ENCODE measurements at regions not wholly inside any gene's neighbourhood (a gene's known extent, or its start where the extent isn't known, plus 50 kb on each side); places are given as distances from the start of the nearest gene placed in this dataset.

DNA sequence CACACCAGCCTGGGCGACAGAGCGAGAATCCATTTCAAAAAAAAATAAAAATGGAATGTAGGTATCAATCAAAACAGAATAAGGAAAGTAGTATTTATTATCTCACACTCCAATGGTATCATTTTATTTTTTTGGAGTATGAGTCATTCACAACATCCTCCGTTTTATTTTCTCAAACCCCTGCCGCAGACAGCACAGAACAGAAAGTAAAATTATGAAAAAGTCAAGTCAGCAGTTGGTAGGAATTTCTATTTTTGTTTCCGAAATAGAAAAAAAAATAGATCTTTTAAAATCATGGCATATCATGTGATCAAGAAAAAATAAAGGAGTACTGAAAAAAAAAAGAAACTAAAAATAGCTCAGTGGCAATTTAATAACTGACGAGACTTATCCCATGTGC, 490.7 kb upstream of the TENM3 start:
- WGBS (ENCODE audit: insufficient coverage, insufficient replicate concordance, low lambda C conversion rate, missing lambda C conversion rate), result 5% methylated on average over 6 of the region's 6 CpGs
- RAD21 ChIA-PET (ENCODE audit: unreplicated experiment), result no interaction called here
- no peak for TF ChIP-seq HDAC2 (IDR thresholded peaks at IDR 0.05)
- no peak for TF ChIP-seq HDGF (IDR thresholded peaks at IDR 0.05)
- TF ChIP-seq SREBF1 (IDR thresholded peaks at IDR 0.05; ENCODE audit: low read length), result no peak
- TF ChIP-seq, protein P1, sequence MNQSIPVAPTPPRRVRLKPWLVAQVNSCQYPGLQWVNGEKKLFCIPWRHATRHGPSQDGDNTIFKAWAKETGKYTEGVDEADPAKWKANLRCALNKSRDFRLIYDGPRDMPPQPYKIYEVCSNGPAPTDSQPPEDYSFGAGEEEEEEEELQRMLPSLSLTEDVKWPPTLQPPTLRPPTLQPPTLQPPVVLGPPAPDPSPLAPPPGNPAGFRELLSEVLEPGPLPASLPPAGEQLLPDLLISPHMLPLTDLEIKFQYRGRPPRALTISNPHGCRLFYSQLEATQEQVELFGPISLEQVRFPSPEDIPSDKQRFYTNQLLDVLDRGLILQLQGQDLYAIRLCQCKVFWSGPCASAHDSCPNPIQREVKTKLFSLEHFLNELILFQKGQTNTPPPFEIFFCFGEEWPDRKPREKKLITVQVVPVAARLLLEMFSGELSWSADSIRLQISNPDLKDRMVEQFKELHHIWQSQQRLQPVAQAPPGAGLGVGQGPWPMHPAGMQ (IDR thresholded peaks at IDR 0.05; ENCODE audit: borderline replicate concordance), result no peak
- no peak for TF ChIP-seq ZZZ3 (IDR thresholded peaks at IDR 0.05; ENCODE audit: control insufficient read depth, insufficient read length, low read depth)
- TF ChIP-seq, protein P2, sequence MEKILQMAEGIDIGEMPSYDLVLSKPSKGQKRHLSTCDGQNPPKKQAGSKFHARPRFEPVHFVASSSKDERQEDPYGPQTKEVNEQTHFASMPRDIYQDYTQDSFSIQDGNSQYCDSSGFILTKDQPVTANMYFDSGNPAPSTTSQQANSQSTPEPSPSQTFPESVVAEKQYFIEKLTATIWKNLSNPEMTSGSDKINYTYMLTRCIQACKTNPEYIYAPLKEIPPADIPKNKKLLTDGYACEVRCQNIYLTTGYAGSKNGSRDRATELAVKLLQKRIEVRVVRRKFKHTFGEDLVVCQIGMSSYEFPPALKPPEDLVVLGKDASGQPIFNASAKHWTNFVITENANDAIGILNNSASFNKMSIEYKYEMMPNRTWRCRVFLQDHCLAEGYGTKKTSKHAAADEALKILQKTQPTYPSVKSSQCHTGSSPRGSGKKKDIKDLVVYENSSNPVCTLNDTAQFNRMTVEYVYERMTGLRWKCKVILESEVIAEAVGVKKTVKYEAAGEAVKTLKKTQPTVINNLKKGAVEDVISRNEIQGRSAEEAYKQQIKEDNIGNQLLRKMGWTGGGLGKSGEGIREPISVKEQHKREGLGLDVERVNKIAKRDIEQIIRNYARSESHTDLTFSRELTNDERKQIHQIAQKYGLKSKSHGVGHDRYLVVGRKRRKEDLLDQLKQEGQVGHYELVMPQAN (conservative IDR thresholded peaks at IDR 0.05), result no peak
- TF ChIP-seq, protein P3, sequence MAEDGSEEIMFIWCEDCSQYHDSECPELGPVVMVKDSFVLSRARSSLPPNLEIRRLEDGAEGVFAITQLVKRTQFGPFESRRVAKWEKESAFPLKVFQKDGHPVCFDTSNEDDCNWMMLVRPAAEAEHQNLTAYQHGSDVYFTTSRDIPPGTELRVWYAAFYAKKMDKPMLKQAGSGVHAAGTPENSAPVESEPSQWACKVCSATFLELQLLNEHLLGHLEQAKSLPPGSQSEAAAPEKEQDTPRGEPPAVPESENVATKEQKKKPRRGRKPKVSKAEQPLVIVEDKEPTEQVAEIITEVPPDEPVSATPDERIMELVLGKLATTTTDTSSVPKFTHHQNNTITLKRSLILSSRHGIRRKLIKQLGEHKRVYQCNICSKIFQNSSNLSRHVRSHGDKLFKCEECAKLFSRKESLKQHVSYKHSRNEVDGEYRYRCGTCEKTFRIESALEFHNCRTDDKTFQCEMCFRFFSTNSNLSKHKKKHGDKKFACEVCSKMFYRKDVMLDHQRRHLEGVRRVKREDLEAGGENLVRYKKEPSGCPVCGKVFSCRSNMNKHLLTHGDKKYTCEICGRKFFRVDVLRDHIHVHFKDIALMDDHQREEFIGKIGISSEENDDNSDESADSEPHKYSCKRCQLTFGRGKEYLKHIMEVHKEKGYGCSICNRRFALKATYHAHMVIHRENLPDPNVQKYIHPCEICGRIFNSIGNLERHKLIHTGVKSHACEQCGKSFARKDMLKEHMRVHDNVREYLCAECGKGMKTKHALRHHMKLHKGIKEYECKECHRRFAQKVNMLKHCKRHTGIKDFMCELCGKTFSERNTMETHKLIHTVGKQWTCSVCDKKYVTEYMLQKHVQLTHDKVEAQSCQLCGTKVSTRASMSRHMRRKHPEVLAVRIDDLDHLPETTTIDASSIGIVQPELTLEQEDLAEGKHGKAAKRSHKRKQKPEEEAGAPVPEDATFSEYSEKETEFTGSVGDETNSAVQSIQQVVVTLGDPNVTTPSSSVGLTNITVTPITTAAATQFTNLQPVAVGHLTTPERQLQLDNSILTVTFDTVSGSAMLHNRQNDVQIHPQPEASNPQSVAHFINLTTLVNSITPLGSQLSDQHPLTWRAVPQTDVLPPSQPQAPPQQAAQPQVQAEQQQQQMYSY (CRISPR knock-in tag; IDR thresholded peaks at IDR 0.05), result no peak
- TF ChIP-seq, protein P4, sequence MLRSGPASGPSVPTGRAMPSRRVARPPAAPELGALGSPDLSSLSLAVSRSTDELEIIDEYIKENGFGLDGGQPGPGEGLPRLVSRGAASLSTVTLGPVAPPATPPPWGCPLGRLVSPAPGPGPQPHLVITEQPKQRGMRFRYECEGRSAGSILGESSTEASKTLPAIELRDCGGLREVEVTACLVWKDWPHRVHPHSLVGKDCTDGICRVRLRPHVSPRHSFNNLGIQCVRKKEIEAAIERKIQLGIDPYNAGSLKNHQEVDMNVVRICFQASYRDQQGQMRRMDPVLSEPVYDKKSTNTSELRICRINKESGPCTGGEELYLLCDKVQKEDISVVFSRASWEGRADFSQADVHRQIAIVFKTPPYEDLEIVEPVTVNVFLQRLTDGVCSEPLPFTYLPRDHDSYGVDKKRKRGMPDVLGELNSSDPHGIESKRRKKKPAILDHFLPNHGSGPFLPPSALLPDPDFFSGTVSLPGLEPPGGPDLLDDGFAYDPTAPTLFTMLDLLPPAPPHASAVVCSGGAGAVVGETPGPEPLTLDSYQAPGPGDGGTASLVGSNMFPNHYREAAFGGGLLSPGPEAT (IDR thresholded peaks at IDR 0.05; ENCODE audit: low read depth), result no peak
- no peak for TF ChIP-seq ATF7 (IDR thresholded peaks at IDR 0.05; ENCODE audit: low read depth)
- TF ChIP-seq, protein P5, sequence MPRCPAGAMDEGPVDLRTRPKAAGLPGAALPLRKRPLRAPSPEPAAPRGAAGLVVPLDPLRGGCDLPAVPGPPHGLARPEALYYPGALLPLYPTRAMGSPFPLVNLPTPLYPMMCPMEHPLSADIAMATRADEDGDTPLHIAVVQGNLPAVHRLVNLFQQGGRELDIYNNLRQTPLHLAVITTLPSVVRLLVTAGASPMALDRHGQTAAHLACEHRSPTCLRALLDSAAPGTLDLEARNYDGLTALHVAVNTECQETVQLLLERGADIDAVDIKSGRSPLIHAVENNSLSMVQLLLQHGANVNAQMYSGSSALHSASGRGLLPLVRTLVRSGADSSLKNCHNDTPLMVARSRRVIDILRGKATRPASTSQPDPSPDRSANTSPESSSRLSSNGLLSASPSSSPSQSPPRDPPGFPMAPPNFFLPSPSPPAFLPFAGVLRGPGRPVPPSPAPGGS (IDR thresholded peaks at IDR 0.05; ENCODE audit: borderline replicate concordance, insufficient read depth, low read depth, low read length, poor library complexity, severe bottlenecking), result no peak
- TF ChIP-seq, protein P6, sequence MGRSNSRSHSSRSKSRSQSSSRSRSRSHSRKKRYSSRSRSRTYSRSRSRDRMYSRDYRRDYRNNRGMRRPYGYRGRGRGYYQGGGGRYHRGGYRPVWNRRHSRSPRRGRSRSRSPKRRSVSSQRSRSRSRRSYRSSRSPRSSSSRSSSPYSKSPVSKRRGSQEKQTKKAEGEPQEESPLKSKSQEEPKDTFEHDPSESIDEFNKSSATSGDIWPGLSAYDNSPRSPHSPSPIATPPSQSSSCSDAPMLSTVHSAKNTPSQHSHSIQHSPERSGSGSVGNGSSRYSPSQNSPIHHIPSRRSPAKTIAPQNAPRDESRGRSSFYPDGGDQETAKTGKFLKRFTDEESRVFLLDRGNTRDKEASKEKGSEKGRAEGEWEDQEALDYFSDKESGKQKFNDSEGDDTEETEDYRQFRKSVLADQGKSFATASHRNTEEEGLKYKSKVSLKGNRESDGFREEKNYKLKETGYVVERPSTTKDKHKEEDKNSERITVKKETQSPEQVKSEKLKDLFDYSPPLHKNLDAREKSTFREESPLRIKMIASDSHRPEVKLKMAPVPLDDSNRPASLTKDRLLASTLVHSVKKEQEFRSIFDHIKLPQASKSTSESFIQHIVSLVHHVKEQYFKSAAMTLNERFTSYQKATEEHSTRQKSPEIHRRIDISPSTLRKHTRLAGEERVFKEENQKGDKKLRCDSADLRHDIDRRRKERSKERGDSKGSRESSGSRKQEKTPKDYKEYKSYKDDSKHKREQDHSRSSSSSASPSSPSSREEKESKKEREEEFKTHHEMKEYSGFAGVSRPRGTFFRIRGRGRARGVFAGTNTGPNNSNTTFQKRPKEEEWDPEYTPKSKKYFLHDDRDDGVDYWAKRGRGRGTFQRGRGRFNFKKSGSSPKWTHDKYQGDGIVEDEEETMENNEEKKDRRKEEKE (IDR thresholded peaks at IDR 0.05), result no peak
- no peak for TF ChIP-seq ZNF622 (IDR thresholded peaks at IDR 0.05)

More for the DNA sequence above, 490.7 kb upstream of the TENM3 start:
- Histone ChIP-seq H3K4me1 (ENCODE audit: control insufficient read depth, insufficient read depth, low read length) (no peaks in the 10 kb centered on the region), H3K79me2 (ENCODE audit: control insufficient read depth, insufficient read depth, low read length) (no peaks in the 10 kb centered on the region), H4K20me1 (ENCODE audit: control insufficient read depth, insufficient read depth) (no peaks in the 10 kb centered on the region), H3K36me3 (ENCODE audit: control insufficient read depth in 2 of 2, insufficient read depth in 2 of 2, low read length in 1 of 2) (no peaks in the 10 kb centered on the region), H3K9me3 (replicated peaks; ENCODE audit: control insufficient read depth, insufficient read depth, low read length) (no peaks in the 10 kb centered on the region), H3K4me3 (no peak overlapping the region), H3K27ac (ENCODE audit: control insufficient read depth, insufficient read depth) (no peak overlapping the region), H3K27me3 (replicated peaks in 1 of 2; ENCODE audit: control insufficient read depth in 2 of 2, insufficient read depth in 2 of 2, low read length in 1 of 2) (no peaks in the 10 kb centered on the region), H3K4me2 (ENCODE audit: control insufficient read depth, insufficient read depth) (no peak overlapping the region), H2AFZ (ENCODE audit: control insufficient read depth, low read depth, low read length) (no peak overlapping the region), H3K9ac (ENCODE audit: control insufficient read depth, insufficient read depth, low read length) (no peak overlapping the region)
- FAIRE-seq (no peak), ATAC-seq (no peak), DNase-seq (ENCODE audit: low read depth, low spot score) (no peak)
- ChIA-PET POLR2A (no interaction called here), SMC1A (ENCODE audit: uncharacterized antibody, unreplicated experiment) (interaction anchor here (0.6 kb wide), 1 partner anchor 27 kb away, joined by 3 read pairs; no protein-coding TSS in a partner anchor), CTCF (no interaction called here)
- in situ Hi-C loops (cut with MboI) (no loop called here), intact Hi-C loops (cut with micrococcal nuclease; ENCODE audit: unreplicated experiment) (no loop called here)
- no TSS peak for BruUV-seq (replicated peaks)

All from GM12878 (cell line).